PC-9 (cell line): ENCODE measurements at regions not wholly inside any gene's neighbourhood (a gene's known extent, or its start where the extent isn't known, plus 50 kb on each side); places are given as distances from the start of the nearest gene placed in this dataset.

ENCODE experiments used
- EZH2 ChIP-seq: fragments of 200-600 bp; sonication (generic); IDR thresholded peaks from 2 replicates; pipeline ENCODE4 v1.8.0; 2017; ENCODE audit warnings: antibody characterized with exemption, low read depth
- TF ChIP-seq, protein P1 (sequence below): fragments of 200-600 bp; sonication (generic); conservative IDR thresholded peaks from 2 replicates; pipeline ENCODE4 v1.6.1; 2017; ENCODE audit warnings: mixed run types, antibody characterized with exemption, mild to moderate bottlenecking, moderate library complexity

- TF ChIP-seq, protein P1, sequence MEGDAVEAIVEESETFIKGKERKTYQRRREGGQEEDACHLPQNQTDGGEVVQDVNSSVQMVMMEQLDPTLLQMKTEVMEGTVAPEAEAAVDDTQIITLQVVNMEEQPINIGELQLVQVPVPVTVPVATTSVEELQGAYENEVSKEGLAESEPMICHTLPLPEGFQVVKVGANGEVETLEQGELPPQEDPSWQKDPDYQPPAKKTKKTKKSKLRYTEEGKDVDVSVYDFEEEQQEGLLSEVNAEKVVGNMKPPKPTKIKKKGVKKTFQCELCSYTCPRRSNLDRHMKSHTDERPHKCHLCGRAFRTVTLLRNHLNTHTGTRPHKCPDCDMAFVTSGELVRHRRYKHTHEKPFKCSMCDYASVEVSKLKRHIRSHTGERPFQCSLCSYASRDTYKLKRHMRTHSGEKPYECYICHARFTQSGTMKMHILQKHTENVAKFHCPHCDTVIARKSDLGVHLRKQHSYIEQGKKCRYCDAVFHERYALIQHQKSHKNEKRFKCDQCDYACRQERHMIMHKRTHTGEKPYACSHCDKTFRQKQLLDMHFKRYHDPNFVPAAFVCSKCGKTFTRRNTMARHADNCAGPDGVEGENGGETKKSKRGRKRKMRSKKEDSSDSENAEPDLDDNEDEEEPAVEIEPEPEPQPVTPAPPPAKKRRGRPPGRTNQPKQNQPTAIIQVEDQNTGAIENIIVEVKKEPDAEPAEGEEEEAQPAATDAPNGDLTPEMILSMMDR: no peak
- TF ChIP-seq EZH2: no peak
These were observed 93.5 kb downstream of the SIK1 start for GRCh38 chr21:43333298-43334062.
